Activated T-helper 17 cell treated with anti-CD3 and anti-CD28 coated beads, Interleukin-2, amount 50 U/mL, for 72 hours (primary cell): ENCODE measurements at regions not wholly inside any gene's neighbourhood (a gene's known extent, or its start where the extent isn't known, plus 50 kb on each side); places are given as distances from the start of the nearest gene placed in this dataset.

Experiments
- ATAC-seq: fragments of 150-1000 bp; cut with Tn5 transposase; replicated peaks from 2 replicates; pipeline ENCODE4 v1.10.0; 2021; ENCODE audit warnings: mild to moderate bottlenecking, moderate library complexity
- H3K27ac Mint-ChIP-seq: one replicate; pipeline ENCODE4 v1.8.0; 2022; ENCODE audit warnings: mixed read lengths
- H3K27me3 Mint-ChIP-seq: one replicate; pipeline ENCODE4 v1.8.0; 2022; ENCODE audit warnings: mixed read lengths
- H3K36me3 Mint-ChIP-seq: one replicate; pipeline ENCODE4 v1.8.0; 2022; ENCODE audit warnings: low read depth, mild to moderate bottlenecking, mixed read lengths
- H3K4me1 Mint-ChIP-seq: one replicate; pipeline ENCODE4 v1.8.0; 2022; ENCODE audit warnings: mixed read lengths
- H3K4me3 Mint-ChIP-seq: one replicate; pipeline ENCODE4 v1.8.0; 2022; ENCODE audit warnings: mild to moderate bottlenecking, mixed read lengths
- H3K9me3 Mint-ChIP-seq: one replicate; pipeline ENCODE4 v1.8.0; 2022; ENCODE audit warnings: mixed read lengths

DNA sequence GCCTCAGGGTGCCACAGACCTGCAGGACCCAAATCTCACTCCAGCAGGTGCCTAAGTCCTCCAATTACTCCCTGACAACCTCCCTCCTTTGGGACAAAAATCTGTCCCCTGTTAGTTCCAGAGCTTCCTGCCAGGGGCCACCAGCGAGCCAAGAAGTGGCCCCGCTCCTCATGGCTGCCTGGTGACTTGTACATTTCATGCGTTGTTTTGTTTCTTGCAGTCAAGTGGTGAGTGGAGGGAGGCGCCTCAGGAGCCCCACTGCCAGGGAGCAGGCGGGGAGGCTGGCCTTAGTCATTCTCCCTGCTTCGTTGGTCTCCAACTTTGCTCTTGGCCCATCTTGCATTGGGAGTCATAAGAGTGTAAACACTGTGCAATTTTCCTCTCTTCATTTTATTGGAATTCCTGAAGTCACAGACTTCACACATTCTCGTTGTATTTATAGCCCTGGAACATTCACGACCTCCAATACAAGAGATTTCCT lies 81.3 kb downstream of the KCNF1 start:
- Mint-ChIP-seq H3K4me3 (no peak overlapping the region), H3K9me3 (no peaks in the 10 kb centered on the region), H3K36me3 (no peaks in the 10 kb centered on the region), H3K4me1 (no peaks in the 10 kb centered on the region), H3K27me3 (peaks cover 8% of the 10 kb centered on the region), H3K27ac (no peak overlapping the region)
- no peak for ATAC-seq

GRCh38 chr2:10995366-10995970 lies 83.7 kb downstream of the KCNF1 start:
- no peak for ATAC-seq
- Mint-ChIP-seq H3K9me3 (no peaks in the 10 kb centered on the region), H3K4me3 (no peak overlapping the region), H3K27me3 (peaks cover 8% of the 10 kb centered on the region), H3K4me1 (no peaks in the 10 kb centered on the region), H3K36me3 (no peaks in the 10 kb centered on the region), H3K27ac (no peak overlapping the region)

DNA sequence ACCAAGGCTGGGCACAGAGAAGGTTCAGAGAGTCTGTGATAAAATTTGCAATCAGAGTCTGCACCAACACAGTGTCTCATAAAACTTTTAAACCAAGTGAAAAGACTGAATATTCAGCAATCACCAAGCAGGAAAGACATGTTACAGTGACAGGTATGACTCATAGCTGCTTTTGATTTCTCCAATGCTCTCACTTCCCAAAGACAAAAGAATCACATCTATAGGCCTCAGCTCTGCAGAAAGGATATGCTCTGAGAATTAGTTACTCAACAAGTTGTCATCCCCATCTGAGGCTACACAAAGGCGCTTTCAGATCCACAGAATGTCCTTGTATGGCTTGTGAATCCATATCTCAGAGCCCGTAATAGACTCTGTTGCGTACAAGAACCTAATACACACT lies 92.5 kb downstream of the KCNF1 start:
- no peaks in the 10 kb centered on the region for H3K9me3 Mint-ChIP-seq
- H3K27ac Mint-ChIP-seq = no peak overlapping the region
- H3K4me1 Mint-ChIP-seq = no peaks in the 10 kb centered on the region
- no peaks in the 10 kb centered on the region for H3K36me3 Mint-ChIP-seq
- H3K4me3 Mint-ChIP-seq = no peak overlapping the region
- H3K27me3 Mint-ChIP-seq = peaks cover 38% of the 10 kb centered on the region
- ATAC-seq = no peak

DNA sequence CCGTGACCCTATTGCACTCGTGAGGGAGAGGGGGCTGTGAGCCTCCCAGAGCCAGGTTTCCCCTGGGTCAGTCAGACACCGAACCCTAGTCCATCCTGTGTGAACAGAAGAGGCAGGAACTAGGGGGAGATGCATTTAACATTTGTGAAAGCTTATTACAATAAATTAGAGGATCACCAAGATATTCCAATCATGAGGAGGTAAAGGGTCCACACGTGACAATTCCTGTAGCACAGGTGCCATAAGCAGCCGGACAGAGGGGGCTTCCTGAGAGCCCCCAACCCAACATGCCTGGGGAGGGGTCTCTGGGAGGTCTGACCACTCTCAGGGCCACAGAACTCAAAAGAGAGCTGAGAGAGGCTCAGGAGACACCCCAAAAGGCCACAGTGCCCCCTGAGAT lies 93.3 kb downstream of the KCNF1 start:
- no peak for ATAC-seq
- no peaks in the 10 kb centered on the region for H3K9me3 Mint-ChIP-seq
- no peak overlapping the region for H3K4me3 Mint-ChIP-seq
- H3K4me1 Mint-ChIP-seq = no peaks in the 10 kb centered on the region
- no peaks in the 10 kb centered on the region for H3K36me3 Mint-ChIP-seq
- no peak overlapping the region for H3K27ac Mint-ChIP-seq
- H3K27me3 Mint-ChIP-seq = peaks cover 38% of the 10 kb centered on the region

DNA sequence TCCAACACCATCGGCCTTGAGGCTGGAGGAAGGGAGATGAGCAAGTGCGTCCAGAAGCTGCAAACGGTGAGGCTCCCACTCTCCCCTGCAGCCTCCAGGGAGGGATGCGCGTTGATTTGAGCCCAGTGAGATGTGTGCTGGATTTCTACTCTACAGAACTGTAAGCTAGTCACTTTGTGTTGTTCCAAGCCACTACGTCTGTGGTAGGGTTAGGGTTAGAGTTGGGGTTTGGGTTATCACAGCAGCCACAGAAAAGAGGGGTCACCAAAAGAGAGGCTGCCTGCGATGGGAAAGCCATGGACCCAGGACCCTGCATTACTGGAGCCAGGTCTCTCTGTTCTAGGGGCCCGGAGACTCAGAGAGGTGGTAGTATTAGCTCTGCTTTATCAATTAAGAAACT lies 94.5 kb downstream of the KCNF1 start:
- Mint-ChIP-seq H3K4me1 (no peaks in the 10 kb centered on the region), H3K27ac (no peak overlapping the region), H3K36me3 (no peaks in the 10 kb centered on the region), H3K4me3 (no peak overlapping the region), H3K27me3 (peaks cover 38% of the 10 kb centered on the region), H3K9me3 (peaks cover 9% of the 10 kb centered on the region)
- ATAC-seq = no peak

DNA sequence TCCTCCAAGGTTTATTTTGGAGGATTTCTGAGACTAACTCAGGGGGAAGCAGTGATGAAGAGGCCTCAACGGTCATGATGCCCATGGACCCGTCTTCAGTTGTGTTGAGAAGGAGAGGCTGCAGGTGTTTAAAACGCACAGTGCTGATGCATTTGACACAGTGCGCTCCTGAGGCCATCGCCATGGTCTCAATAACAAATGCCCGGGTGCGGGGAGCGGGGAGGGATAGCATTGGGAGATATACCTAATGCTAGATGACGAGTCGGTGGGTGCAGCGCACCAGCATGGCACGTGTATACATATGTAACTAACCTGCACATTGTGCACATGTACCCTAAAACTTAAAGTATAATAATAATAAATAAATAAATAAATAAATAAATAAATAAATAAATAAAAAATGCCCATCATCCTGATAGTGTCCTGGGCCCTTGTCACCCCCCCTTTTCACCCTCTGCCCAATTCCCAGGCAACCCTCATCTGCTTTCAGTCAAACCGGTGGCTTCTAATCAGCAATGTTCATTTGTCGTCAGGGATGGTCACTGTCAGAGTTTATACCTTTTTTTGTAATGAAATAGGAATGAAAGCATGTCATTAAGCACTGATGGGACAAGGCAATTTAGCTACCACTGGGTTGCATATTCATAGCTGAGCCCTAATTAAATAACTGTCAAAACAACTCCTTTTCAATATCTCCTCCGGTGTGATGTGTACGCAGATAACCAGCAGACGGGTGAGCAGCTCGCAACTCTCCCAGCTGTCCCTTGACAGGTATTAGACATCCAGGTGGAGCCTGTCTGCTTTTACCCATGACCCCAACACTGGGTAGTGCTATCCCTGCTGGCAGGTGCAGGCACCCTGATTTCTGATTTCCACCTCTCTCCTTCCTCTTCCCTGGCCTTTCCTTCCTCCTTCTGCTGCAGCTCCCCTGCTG lies 95.9 kb downstream of the KCNF1 start:
- ATAC-seq = no peak

DNA sequence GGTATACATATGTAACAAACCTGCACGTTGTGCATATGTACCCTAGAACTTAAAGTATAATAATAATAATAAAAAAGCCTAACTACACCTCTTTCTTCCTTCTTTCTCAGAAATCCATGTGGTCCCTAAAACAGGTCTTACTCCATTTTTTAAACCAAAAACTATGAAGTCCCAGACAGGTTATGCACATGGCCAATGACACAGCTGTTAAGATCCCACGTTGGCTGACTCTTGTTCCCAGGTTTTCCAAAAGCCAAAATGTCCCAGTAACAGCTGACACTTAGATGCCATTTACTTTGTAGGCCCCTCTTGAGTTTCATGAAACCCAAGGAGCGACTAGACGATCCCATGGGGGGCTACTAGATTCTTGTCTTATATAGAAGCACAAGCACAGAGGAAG lies 97.0 kb downstream of the KCNF1 start:
- peaks cover 9% of the 10 kb centered on the region for H3K9me3 Mint-ChIP-seq
- no peaks in the 10 kb centered on the region for H3K4me1 Mint-ChIP-seq
- no peak overlapping the region for H3K27ac Mint-ChIP-seq
- H3K36me3 Mint-ChIP-seq = no peaks in the 10 kb centered on the region
- H3K4me3 Mint-ChIP-seq = no peak overlapping the region
- no peak for ATAC-seq
- H3K27me3 Mint-ChIP-seq = peaks cover 27% of the 10 kb centered on the region

More for the DNA sequence above, 95.9 kb downstream of the KCNF1 start:
- H3K36me3 Mint-ChIP-seq = no peaks in the 10 kb centered on the region
- H3K27ac Mint-ChIP-seq = no peak overlapping the region
- peaks cover 30% of the 10 kb centered on the region for H3K27me3 Mint-ChIP-seq
- H3K4me1 Mint-ChIP-seq = no peaks in the 10 kb centered on the region
- peaks cover 9% of the 10 kb centered on the region for H3K9me3 Mint-ChIP-seq
- no peak overlapping the region for H3K4me3 Mint-ChIP-seq

DNA sequence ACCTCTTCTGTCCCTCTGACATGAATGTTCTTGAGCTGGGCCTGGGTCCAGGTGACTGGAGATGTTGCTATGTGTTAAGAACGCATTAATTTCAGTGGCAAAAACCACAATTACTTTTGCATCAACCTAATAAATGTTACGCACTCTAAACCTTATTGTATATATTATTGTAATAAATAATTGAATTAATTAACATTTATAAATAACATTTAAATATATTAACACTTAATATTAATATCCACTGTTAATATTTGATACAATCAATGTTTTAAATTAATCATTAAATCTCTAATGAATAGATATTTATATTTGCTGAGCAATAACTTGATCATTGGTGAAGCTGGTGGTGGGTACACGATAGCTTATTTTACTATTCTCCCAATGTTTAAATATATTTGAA lies 97.4 kb downstream of the KCNF1 start:
- peaks cover 25% of the 10 kb centered on the region for H3K27me3 Mint-ChIP-seq
- H3K36me3 Mint-ChIP-seq = no peaks in the 10 kb centered on the region
- H3K4me3 Mint-ChIP-seq = no peak overlapping the region
- ATAC-seq = no peak
- no peaks in the 10 kb centered on the region for H3K4me1 Mint-ChIP-seq
- no peak overlapping the region for H3K27ac Mint-ChIP-seq
- peaks cover 9% of the 10 kb centered on the region for H3K9me3 Mint-ChIP-seq

DNA sequence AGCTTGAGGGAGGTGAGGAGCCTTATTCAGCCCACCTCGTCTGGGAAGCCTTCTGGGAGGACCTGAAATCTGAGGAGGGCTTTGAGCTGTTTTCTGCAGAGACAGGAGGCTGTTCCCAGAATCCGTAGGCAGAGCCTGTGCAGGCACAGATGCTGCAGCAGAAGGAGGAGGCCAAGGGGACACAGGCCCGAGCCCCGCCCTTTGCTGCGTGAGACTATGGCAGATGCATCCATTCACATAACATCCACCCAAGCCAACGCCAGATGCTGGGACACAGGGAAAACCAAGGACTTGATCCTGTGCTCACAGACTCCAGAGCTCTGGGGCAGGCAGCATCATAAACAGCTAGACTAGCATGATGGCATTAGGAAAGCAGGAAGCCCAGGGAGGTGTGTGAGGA lies 98.2 kb downstream of the KCNF1 start:
- peaks cover 19% of the 10 kb centered on the region for H3K27me3 Mint-ChIP-seq

DNA sequence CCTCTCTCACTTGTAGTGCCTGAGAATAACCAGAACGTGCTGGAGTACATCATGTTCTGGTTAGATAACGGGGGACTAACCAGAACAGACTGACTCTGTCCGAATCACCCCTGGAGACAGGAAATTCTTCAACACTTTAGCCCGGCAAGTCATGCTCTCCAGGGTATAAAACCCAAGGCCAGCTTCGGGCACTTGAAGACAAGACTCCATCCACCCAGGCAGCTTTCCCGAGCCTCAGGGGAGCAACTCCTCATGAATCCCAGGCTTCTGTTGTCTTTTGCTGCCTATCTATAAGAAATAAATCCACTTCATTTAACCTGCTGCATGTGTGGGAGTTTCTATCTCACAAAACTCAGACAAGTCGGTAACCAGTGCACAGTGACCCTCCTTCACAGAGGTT lies 99.6 kb downstream of the KCNF1 start:
- no peaks in the 10 kb centered on the region for H3K4me1 Mint-ChIP-seq
- no peak overlapping the region for H3K27ac Mint-ChIP-seq
- ATAC-seq = no peak
- H3K27me3 Mint-ChIP-seq = peaks cover 15% of the 10 kb centered on the region
- peaks cover 9% of the 10 kb centered on the region for H3K9me3 Mint-ChIP-seq
- H3K4me3 Mint-ChIP-seq = no peak overlapping the region
- no peaks in the 10 kb centered on the region for H3K36me3 Mint-ChIP-seq

More for the DNA sequence above, 98.2 kb downstream of the KCNF1 start:
- H3K4me3 Mint-ChIP-seq = no peak overlapping the region
- H3K4me1 Mint-ChIP-seq = no peaks in the 10 kb centered on the region
- ATAC-seq = no peak
- peaks cover 9% of the 10 kb centered on the region for H3K9me3 Mint-ChIP-seq
- no peak overlapping the region for H3K27ac Mint-ChIP-seq
- H3K36me3 Mint-ChIP-seq = no peaks in the 10 kb centered on the region

DNA sequence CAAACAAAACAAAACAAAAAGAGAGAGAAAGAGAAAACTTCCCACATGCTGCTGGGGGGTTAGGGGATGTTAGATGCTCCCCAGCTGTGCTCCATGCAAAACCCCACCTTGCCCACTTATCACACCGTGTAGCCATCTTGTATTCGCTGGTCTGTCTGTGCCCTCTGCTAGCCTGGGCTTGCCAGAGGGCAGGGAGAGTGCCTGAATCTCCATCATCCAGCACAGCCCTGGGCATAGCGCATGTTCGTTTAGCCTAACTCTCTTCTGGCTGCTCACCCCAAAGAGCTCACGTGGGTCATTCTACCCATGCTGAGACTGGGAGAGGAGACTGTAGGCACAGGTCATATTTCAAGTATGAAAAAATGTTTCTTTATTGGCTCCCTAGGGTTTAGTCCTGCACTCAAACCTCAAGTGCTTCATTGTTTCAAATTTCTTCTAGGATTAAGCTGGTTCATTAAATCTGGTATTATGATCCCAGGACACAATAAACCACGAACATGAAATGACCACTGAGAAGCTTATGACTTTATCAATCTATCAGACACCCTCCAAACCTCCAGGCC lies 100.5 kb downstream of the KCNF1 start:
- H3K27ac Mint-ChIP-seq = no peak overlapping the region
- no peak for ATAC-seq
- H3K36me3 Mint-ChIP-seq = no peaks in the 10 kb centered on the region
- H3K27me3 Mint-ChIP-seq = peaks cover 15% of the 10 kb centered on the region
- H3K9me3 Mint-ChIP-seq = peaks cover 9% of the 10 kb centered on the region
- no peaks in the 10 kb centered on the region for H3K4me1 Mint-ChIP-seq
- H3K4me3 Mint-ChIP-seq = no peak overlapping the region

DNA sequence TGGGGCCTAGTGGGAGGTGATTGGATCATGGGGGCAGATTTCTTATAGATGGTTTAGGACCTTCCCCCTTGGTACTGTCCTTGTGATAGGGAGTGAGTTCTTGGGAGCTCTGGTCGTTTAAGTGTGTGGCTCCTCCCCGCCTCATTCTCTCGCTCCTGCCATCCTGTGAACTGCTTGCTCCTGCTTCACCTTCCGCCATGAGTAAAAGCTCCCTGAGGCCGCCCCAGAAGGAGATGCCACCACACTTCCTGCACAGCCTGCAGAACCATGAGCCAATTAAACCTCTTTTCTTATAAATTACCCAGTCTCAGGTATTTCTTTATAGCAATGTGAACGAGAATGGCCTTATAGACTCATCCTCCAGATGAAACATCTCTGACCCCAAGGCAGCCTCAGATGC lies 101.5 kb downstream of the KCNF1 start:
- Mint-ChIP-seq H3K27ac (no peak overlapping the region), H3K36me3 (no peaks in the 10 kb centered on the region), H3K9me3 (peaks cover 9% of the 10 kb centered on the region), H3K27me3 (peaks cover 18% of the 10 kb centered on the region), H3K4me1 (no peaks in the 10 kb centered on the region), H3K4me3 (no peak overlapping the region)
- no peak for ATAC-seq

DNA sequence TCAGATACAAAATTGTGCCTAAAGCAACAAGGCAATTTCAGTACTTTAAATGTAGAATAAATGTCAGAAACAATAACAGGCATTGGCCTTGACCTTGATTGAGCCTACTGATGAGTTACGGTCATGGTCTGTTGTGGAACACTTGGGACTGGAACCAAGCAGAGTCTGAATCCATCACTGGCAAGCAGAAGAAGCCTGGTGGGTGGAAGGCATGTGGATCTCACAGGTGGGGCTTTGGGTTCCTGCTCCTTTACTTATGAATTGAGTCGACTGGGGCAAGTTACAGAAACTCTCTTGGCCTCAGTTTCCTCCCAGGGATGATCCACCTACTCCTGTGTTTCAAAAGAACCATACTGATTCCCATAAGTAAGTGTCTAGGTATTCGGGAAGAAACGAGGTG lies 102.3 kb downstream of the KCNF1 start:
- Mint-ChIP-seq H3K9me3 (peaks cover 9% of the 10 kb centered on the region), H3K4me1 (no peaks in the 10 kb centered on the region), H3K27ac (no peak overlapping the region), H3K4me3 (no peak overlapping the region), H3K27me3 (peaks cover 24% of the 10 kb centered on the region), H3K36me3 (no peaks in the 10 kb centered on the region)
- ATAC-seq = no peak

- Mint-ChIP-seq H3K27ac (no peak overlapping the region), H3K4me3 (no peak overlapping the region), H3K4me1 (no peaks in the 10 kb centered on the region), H3K27me3 (peaks cover 35% of the 10 kb centered on the region), H3K36me3 (no peaks in the 10 kb centered on the region), H3K9me3 (no peaks in the 10 kb centered on the region)
- no peak for ATAC-seq
Observed at GRCh38 chr2:11016735-11017388, 105.1 kb downstream of the KCNF1 start.
